HG02970 (cell line): ENCODE measurements at regions not wholly inside any gene's neighbourhood (a gene's known extent, or its start where the extent isn't known, plus 50 kb on each side); places are given as distances from the start of the nearest gene placed in this dataset.
"Not testable (repeated sequence)": the region's sequence is repeated elsewhere in the genome, so short reads cannot be mapped to it uniquely, and the experiment has no call there.

Experiments
- ATAC-seq: cut with Tn5 transposase; IDR thresholded peaks from one replicate; pipeline ENCODE4 v1.9.1; 2021; ENCODE audit warnings: mild to moderate bottlenecking, moderate library complexity, moderate number of reproducible peaks; ENCODE audit not compliant: unreplicated experiment, low FRiP score

GRCh38 chr1:234773936-234774677 lies 164.1 kb upstream of the IRF2BP2 start:
- no peak for ATAC-seq

GRCh38 chr1:234772345-234773147 lies 162.6 kb upstream of the IRF2BP2 start:
- peak; percentile 80 for ATAC-seq

GRCh38 chr1:234771642-234772344 lies 161.8 kb upstream of the IRF2BP2 start:
- ATAC-seq: no peak

GRCh38 chr1:234770924-234771540 lies 161.1 kb upstream of the IRF2BP2 start:
- ATAC-seq: no peak

- ATAC-seq: no peak
Measured at GRCh38 chr1:234769986-234770795, 160.2 kb upstream of the IRF2BP2 start.

GRCh38 chr1:234769284-234769985 lies 159.5 kb upstream of the IRF2BP2 start:
- ATAC-seq: no peak

- no peak for ATAC-seq
Measured at GRCh38 chr1:234768569-234769283, 158.7 kb upstream of the IRF2BP2 start.

- no peak for ATAC-seq
Measured at GRCh38 chr1:234768171-234768568, 158.2 kb upstream of the IRF2BP2 start.

- ATAC-seq: no peak
Measured at GRCh38 chr1:234765672-234766071, 155.7 kb upstream of the IRF2BP2 start.

- no peak for ATAC-seq
Measured at GRCh38 chr1:234765181-234765580, 155.2 kb upstream of the IRF2BP2 start.

GRCh38 chr1:234763910-234764309 lies 153.9 kb upstream of the IRF2BP2 start:
- no peak for ATAC-seq

GRCh38 chr1:234763367-234763766 lies 153.4 kb upstream of the IRF2BP2 start:
- ATAC-seq: no peak

- not testable (repeated sequence) for ATAC-seq
Measured at GRCh38 chr1:234762127-234762526, 152.1 kb upstream of the IRF2BP2 start.

- ATAC-seq: no peak
Measured at GRCh38 chr1:234760303-234760723, 150.3 kb upstream of the IRF2BP2 start.

- ATAC-seq: no peak
Measured at GRCh38 chr1:234759888-234760287, 149.9 kb upstream of the IRF2BP2 start.

GRCh38 chr1:234758851-234759250 lies 148.9 kb upstream of the IRF2BP2 start:
- no peak for ATAC-seq

- no peak for ATAC-seq
Measured at GRCh38 chr1:234756857-234757256, 146.9 kb upstream of the IRF2BP2 start.

GRCh38 chr1:234756066-234756774 lies 146.2 kb upstream of the IRF2BP2 start:
- ATAC-seq: no peak
